ENCODE measurements at regions not wholly inside any gene's neighbourhood (a gene's known extent, or its start where the extent isn't known, plus 50 kb on each side); places are given as distances from the start of the nearest gene placed in this dataset.

- Histone ChIP-seq H3K27ac (ENCODE audit: low read depth, low read length, poor library complexity, severe bottlenecking) (no peak overlapping the region), H3K36me3 (ENCODE audit: insufficient read depth, low read length) (no peaks in the 10 kb centered on the region), H3K79me2 (ENCODE audit: insufficient read depth, low read depth, low read length) (no peaks in the 10 kb centered on the region), H4K20me1 (ENCODE audit: insufficient read depth, low read length) (no peaks in the 10 kb centered on the region), H3K9me3 (ENCODE audit: low read length) (no peaks in the 10 kb centered on the region), H3K9me2 (ENCODE audit: insufficient read depth, low read length) (no peaks in the 10 kb centered on the region), H3K4me2 (ENCODE audit: low read length) (no peak overlapping the region), H2AFZ (ENCODE audit: low read length) (no peak overlapping the region), H3K4me3 (ENCODE audit: low read depth, low read length, poor library complexity, severe bottlenecking) (no peak overlapping the region), H3K4me1 (ENCODE audit: insufficient read depth, low read length, poor library complexity, severe bottlenecking) (no peaks in the 10 kb centered on the region)
- no peak for DNase-seq (ENCODE audit: low spot score)
- ChIA-PET CTCF (ENCODE audit: unreplicated experiment) (interaction anchor here (0.6 to 1.3 kb wide), 2 partner anchors 68 to 243 kb away, joined by 3 to 13 read pairs; no protein-coding TSS in a partner anchor), POLR2A (interaction anchor here (0.6 to 1.0 kb wide), 2 partner anchors 147 to 482 kb away, joined by 3 to 4 read pairs; no protein-coding TSS in a partner anchor)
- BruUV-seq (replicated peaks), result no TSS peak
- intact Hi-C loops (cut with micrococcal nuclease; ENCODE audit: unreplicated experiment), result no loop called here
- TF ChIP-seq, protein P1, sequence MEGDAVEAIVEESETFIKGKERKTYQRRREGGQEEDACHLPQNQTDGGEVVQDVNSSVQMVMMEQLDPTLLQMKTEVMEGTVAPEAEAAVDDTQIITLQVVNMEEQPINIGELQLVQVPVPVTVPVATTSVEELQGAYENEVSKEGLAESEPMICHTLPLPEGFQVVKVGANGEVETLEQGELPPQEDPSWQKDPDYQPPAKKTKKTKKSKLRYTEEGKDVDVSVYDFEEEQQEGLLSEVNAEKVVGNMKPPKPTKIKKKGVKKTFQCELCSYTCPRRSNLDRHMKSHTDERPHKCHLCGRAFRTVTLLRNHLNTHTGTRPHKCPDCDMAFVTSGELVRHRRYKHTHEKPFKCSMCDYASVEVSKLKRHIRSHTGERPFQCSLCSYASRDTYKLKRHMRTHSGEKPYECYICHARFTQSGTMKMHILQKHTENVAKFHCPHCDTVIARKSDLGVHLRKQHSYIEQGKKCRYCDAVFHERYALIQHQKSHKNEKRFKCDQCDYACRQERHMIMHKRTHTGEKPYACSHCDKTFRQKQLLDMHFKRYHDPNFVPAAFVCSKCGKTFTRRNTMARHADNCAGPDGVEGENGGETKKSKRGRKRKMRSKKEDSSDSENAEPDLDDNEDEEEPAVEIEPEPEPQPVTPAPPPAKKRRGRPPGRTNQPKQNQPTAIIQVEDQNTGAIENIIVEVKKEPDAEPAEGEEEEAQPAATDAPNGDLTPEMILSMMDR (conservative IDR thresholded peaks at IDR 0.05; ENCODE audit: low read length), result no peak
- TF ChIP-seq EZH2phosphoT487 (IDR thresholded peaks at IDR 0.05; ENCODE audit: borderline replicate concordance, low read depth, low read length), result no peak
These were observed 64.0 kb downstream of the CCNG2 start for GRCh38 chr4:77220828-77221613.

DNA sequence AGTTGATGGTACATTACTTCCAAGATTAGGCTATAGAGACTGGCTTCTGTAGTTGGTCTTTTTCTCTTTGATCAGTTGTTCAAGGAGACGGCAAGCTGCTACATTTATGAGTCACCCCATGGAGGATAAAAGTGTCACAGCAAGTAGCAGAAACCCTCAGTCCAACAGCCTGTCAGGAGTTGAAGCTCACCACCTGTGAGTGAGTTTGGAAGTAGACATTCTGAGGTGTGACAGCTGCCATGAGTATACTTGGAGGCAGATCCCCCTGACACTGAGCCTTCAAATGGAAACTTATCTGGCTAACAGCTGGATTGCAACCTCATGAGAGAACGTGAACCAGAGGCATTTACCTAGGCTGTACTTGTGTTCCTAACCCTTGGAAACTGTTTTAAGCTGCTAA, 68.0 kb downstream of the CCNG2 start:
- no TSS peak for BruUV-seq (replicated peaks)
- Histone ChIP-seq H3K9me3 (ENCODE audit: low read length) (no peaks in the 10 kb centered on the region), H3K4me2 (ENCODE audit: low read length) (no peak overlapping the region), H3K79me2 (ENCODE audit: insufficient read depth, low read depth, low read length) (no peaks in the 10 kb centered on the region), H4K20me1 (ENCODE audit: insufficient read depth, low read length) (no peaks in the 10 kb centered on the region), H3K27ac (ENCODE audit: low read depth, low read length, poor library complexity, severe bottlenecking) (no peak overlapping the region), H3K4me1 (ENCODE audit: insufficient read depth, low read length, poor library complexity, severe bottlenecking) (no peaks in the 10 kb centered on the region), H3K36me3 (ENCODE audit: insufficient read depth, low read length) (no peaks in the 10 kb centered on the region), H3K9me2 (ENCODE audit: insufficient read depth, low read length) (no peaks in the 10 kb centered on the region), H2AFZ (ENCODE audit: low read length) (no peak overlapping the region), H3K4me3 (ENCODE audit: low read depth, low read length, poor library complexity, severe bottlenecking) (no peak overlapping the region)
- intact Hi-C loops (cut with micrococcal nuclease; ENCODE audit: unreplicated experiment), result no loop called here
- ChIA-PET POLR2A (interaction anchor here (0.9 to 1.0 kb wide), 2 partner anchors 9 to 12 kb away, joined by 3 to 4 read pairs; no protein-coding TSS in a partner anchor), CTCF (ENCODE audit: unreplicated experiment) (no interaction called here)
- DNase-seq (ENCODE audit: low spot score), result no peak
- TF ChIP-seq, protein P1 (conservative IDR thresholded peaks at IDR 0.05; ENCODE audit: low read length), result no peak
- no peak for TF ChIP-seq EZH2phosphoT487 (IDR thresholded peaks at IDR 0.05; ENCODE audit: borderline replicate concordance, low read depth, low read length)

Data from OCI-LY7 (cell line).